Stomach (tissue), 8 donors: ENCODE measurements at regions not wholly inside any gene's neighbourhood (a gene's known extent, or its start where the extent isn't known, plus 50 kb on each side); places are given as distances from the start of the nearest gene placed in this dataset.

Experiments
- DNase-seq, 2 donors: peaks; one replicate each; pipeline versions ENCODE4 v3.0.0 to v3.0.0-alpha.2; 2013 to 2019
- H3K27ac ChIP-seq, 5 donors: fragments of 200-600 bp in 4 of 5; sonication (generic) in 4 of 5; one replicate each; pipeline ENCODE4 v1.5.1; 2013 to 2019; ENCODE audit warnings: mild to moderate bottlenecking in 1 of 5, moderate library complexity in 1 of 5
- H3K27me3 ChIP-seq, 3 donors: fragments of 200-600 bp; sonication (generic); one replicate each; pipeline ENCODE4 v1.5.1; 2017 to 2019; ENCODE audit warnings: mixed run types in 1 of 3
- H3K36me3 ChIP-seq, 4 donors: fragments of 200-600 bp; sonication (generic); 1 replicate in 3 of 4; 2 replicates in 1 of 4; pipeline ENCODE4 v1.5.1; 2016 to 2019
- H3K4me1 ChIP-seq, 4 donors: fragments of 200-600 bp; sonication (generic); one replicate each; pipeline ENCODE4 v1.5.1; 2016 to 2019
- H3K4me3 ChIP-seq, 4 donors: fragments of 200-600 bp; sonication (generic) in 3 of 4; one replicate each; pipeline ENCODE4 v1.5.1; 2016 to 2019; ENCODE audit warnings: mild to moderate bottlenecking in 1 of 4
- H3K9me3 ChIP-seq, 4 donors: fragments of 200-600 bp; sonication (generic); one replicate each; pipeline ENCODE4 v1.5.1; 2016 to 2019
- EP300 ChIP-seq: sonication (generic); formaldehyde crosslinking; IDR thresholded peaks from one replicate; pipeline ENCODE4 v1.6.1; 2017; ENCODE audit warnings: antibody characterized with exemption
- POLR2A ChIP-seq, 4 donors: fragments of 450-650 bp; IDR thresholded peaks; one replicate each; pipeline ENCODE4 v1.6.1; 2016; ENCODE audit warnings: antibody characterized with exemption in 4 of 4, control low read depth in 2 of 4, mild to moderate bottlenecking in 1 of 4, moderate library complexity in 1 of 4
- POLR2AphosphoS5 ChIP-seq, 3 donors: sonication (generic); formaldehyde crosslinking; IDR thresholded peaks; one replicate each; pipeline ENCODE4 v1.6.1; 2016; ENCODE audit warnings: antibody characterized with exemption in 3 of 3
- WGBS, 5 donors: extraction: QIAGEN DNeasy Blood & Tissue Kit in 3 of 5; methylation state at CpG; one replicate each; pipeline versions ENCODE4 v1.1.5 to v1.1.7; 2013 to 2018; 5-methylcytosine and 5-hydroxymethylcytosine counted together
- intact Hi-C: fragments of 100-400 bp; cut with DNase I; formaldehyde crosslinking; loops from one replicate; pipeline ENCODE4 v1.15.1; 2023; ENCODE audit warnings: low total_unique reads
- TF ChIP-seq, protein P1 (sequence below), 7 experiments: fragments of 450-650 bp in 4 of 7; fragments of 200-600 bp in 3 of 7; sonication (generic) in 3 of 7; IDR thresholded peaks; one replicate each; pipeline ENCODE4 v1.5.1; 2016 to 2019; ENCODE audit warnings: antibody characterized with exemption in 7 of 7, control low read depth in 2 of 7, mild to moderate bottlenecking in 1 of 7
- donor health status: healthy with polysubstance abuse.
- donor health status: Bipolar disorder and iron deficiency.
- donor health status: healthy.

DNA sequence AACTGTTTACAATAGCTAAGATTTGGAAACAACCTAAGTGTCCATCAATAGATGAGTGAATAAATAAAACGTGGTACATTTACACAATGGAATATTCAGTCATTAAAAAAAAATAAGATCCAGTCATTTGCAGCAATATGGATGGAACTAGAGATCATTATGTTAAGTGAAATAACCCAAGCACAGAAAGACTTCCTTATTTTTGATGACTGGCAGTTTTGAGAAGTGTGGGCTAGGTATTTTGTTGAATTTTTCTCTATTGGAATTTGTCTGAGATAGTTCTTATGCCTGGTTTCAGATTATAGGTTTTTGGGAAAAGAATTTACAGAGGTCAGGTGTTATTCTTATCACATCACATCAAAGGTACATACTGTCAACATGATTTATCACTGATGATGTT lies 293.8 kb upstream of the ARSJ start:
- no peaks in the 10 kb centered on the region for H3K9me3 ChIP-seq
- H3K4me1 ChIP-seq: no peaks in the 10 kb centered on the region
- H3K4me3 ChIP-seq: no peak overlapping the region
- H3K27me3 ChIP-seq: no peaks in the 10 kb centered on the region
- H3K27ac ChIP-seq: no peak overlapping the region
- H3K36me3 ChIP-seq: no peaks in the 10 kb centered on the region
- intact Hi-C loops: no loop called here
- WGBS, 5 donors: 51 to 71% (median 52%) methylated on average over 1 of the region's 1 CpG
- no peak for DNase-seq
- TF ChIP-seq POLR2AphosphoS5 (IDR thresholded peaks at IDR 0.05): no peak
- TF ChIP-seq, protein P1, sequence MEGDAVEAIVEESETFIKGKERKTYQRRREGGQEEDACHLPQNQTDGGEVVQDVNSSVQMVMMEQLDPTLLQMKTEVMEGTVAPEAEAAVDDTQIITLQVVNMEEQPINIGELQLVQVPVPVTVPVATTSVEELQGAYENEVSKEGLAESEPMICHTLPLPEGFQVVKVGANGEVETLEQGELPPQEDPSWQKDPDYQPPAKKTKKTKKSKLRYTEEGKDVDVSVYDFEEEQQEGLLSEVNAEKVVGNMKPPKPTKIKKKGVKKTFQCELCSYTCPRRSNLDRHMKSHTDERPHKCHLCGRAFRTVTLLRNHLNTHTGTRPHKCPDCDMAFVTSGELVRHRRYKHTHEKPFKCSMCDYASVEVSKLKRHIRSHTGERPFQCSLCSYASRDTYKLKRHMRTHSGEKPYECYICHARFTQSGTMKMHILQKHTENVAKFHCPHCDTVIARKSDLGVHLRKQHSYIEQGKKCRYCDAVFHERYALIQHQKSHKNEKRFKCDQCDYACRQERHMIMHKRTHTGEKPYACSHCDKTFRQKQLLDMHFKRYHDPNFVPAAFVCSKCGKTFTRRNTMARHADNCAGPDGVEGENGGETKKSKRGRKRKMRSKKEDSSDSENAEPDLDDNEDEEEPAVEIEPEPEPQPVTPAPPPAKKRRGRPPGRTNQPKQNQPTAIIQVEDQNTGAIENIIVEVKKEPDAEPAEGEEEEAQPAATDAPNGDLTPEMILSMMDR (IDR thresholded peaks at IDR 0.05): no peak

DNA sequence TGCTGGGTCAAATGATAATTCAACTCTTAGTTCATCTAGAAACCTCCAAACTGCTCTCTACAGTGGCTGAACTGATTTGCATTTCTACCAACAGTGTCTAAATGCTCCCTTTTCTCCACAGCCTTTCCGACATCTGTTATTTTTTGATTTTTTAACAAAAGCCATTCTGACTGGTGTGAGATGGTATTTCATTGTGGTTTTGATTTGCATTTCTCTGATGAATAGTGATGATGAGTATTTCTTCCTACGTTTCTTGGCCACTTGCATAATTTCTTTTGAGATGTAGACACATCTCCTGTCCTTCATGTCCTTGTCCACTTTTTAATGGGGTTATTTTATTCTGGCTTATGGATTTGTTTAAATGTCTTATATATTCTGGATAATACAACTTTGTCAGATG lies 298.2 kb upstream of the ARSJ start:
- no peak for DNase-seq
- TF ChIP-seq, protein P1 (IDR thresholded peaks at IDR 0.05): no peak
- no peak for TF ChIP-seq EP300
- Histone ChIP-seq H3K4me3 (no peak overlapping the region), H3K9me3 (no peaks in the 10 kb centered on the region), H3K4me1 (no peaks in the 10 kb centered on the region), H3K36me3 (no peaks in the 10 kb centered on the region), H3K27me3 (no peaks in the 10 kb centered on the region), H3K27ac (no peak overlapping the region)
- intact Hi-C loops: no loop called here
- WGBS, 5 donors: 79 to 91% (median 89%) methylated on average over 2 of the region's 2 CpGs

DNA sequence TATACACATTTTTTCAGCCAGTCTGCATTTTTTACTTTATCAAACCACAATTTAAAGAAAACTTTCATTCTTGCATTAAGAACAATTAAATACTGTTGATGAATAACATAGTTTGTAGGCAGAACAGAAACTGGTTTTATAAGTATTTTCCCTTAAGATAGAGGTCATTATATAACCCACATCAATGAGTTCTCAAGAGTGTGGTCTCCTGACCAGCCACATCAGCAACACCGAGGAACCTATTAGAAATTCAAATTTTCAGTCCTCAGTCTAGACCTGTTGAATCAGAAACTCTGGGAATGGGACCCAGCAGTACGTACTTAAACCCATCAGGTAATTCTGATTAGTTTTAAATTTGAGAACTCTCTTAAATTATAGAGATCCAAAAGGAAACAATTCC lies 299.6 kb upstream of the ARSJ start:
- intact Hi-C loops: no loop called here
- H3K4me3 ChIP-seq: no peak overlapping the region
- WGBS, 5 donors: 61 to 95% (median 88%) methylated on average over 2 of the region's 2 CpGs
- no peaks in the 10 kb centered on the region for H3K9me3 ChIP-seq
- H3K27me3 ChIP-seq: no peaks in the 10 kb centered on the region
- H3K36me3 ChIP-seq: no peaks in the 10 kb centered on the region
- TF ChIP-seq POLR2A (IDR thresholded peaks at IDR 0.05) (no peak), EP300 (no peak), POLR2AphosphoS5 (IDR thresholded peaks at IDR 0.05) (no peak)
- TF ChIP-seq, protein P1 (IDR thresholded peaks at IDR 0.05): no peak
- no peak overlapping the region for H3K27ac ChIP-seq
- H3K4me1 ChIP-seq: no peaks in the 10 kb centered on the region
- no peak for DNase-seq

DNA sequence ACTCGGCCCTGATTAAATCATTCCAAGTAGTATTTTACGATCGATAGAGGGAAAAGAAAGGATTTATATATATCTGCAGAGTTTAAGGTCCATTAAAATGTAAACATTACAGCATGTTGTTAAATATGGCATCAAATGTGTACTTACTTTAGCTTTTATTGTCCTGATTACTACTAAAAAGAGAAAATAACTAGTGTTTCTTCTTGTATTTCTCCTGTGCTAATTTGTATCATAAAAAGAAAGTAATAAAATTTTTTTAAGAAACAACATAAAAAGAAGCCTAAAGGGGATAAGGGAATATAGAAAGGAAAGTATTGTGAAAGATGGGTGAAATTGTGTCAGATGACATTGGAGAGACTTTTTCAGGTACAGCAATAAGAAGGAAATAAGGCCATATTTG lies 300.3 kb upstream of the ARSJ start:
- TF ChIP-seq POLR2AphosphoS5 (IDR thresholded peaks at IDR 0.05): no peak
- TF ChIP-seq EP300: no peak
- TF ChIP-seq POLR2A (IDR thresholded peaks at IDR 0.05): no peak
- TF ChIP-seq, protein P1 (IDR thresholded peaks at IDR 0.05): no peak
- WGBS, 5 donors: 38 to 65% (median 50%) methylated on average over 3 of the region's 3 CpGs
- H3K4me1 ChIP-seq: no peaks in the 10 kb centered on the region
- H3K9me3 ChIP-seq: no peaks in the 10 kb centered on the region
- DNase-seq: no peak
- intact Hi-C loops: no loop called here
- no peak overlapping the region for H3K27ac ChIP-seq
- H3K4me3 ChIP-seq: no peak overlapping the region
- H3K27me3 ChIP-seq: no peaks in the 10 kb centered on the region
- no peaks in the 10 kb centered on the region for H3K36me3 ChIP-seq

DNA sequence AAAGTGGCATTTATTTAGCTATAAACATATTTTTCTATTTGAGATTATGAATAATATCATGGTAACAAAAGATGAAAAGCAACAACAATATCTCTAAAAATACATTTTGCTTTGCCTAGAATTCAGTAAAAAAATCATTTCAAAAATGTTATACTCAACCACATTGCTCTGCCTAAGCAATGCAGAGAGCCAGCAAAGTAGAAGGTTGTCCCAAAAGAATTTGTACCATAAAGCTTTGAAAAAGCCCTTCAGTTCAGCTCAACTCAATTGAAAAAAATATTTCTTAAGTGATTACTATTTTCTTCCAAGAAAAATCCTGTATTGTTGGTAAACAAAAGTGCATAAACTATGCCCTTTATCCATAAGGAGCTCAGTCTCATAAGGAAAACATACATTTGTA lies 301.2 kb upstream of the ARSJ start:
- no peak for DNase-seq
- Histone ChIP-seq H3K4me3 (no peak overlapping the region), H3K27ac (no peak overlapping the region), H3K36me3 (no peaks in the 10 kb centered on the region), H3K27me3 (no peaks in the 10 kb centered on the region), H3K9me3 (no peaks in the 10 kb centered on the region), H3K4me1 (no peaks in the 10 kb centered on the region)
- no peak for TF ChIP-seq POLR2A (IDR thresholded peaks at IDR 0.05)
- no peak for TF ChIP-seq POLR2AphosphoS5 (IDR thresholded peaks at IDR 0.05)
- no peak for TF ChIP-seq EP300
- TF ChIP-seq, protein P1 (IDR thresholded peaks at IDR 0.05): no peak
- intact Hi-C loops: no loop called here
